Endothelial cell of umbilical vein (primary cell): ENCODE measurements at regions not wholly inside any gene's neighbourhood (a gene's known extent, or its start where the extent isn't known, plus 50 kb on each side); places are given as distances from the start of the nearest gene placed in this dataset.

Source experiments
- POLR2A ChIP-seq: IDR thresholded peaks from 2 replicates; pipeline ENCODE4 v1.6.1; 2012; ENCODE audit warnings: low read depth, mild to moderate bottlenecking, control low read depth, low read length
- TF ChIP-seq, protein P1 (sequence below), 2 donors: IDR thresholded peaks; 1 replicate in 1 of 2; 2 replicates in 1 of 2; pipeline ENCODE4 v1.5.1; 2011; ENCODE audit warnings: low read length in 2 of 2, mild to moderate bottlenecking in 2 of 2, moderate library complexity in 2 of 2, control low read depth in 1 of 2, inconsistent platforms in 1 of 2, low read depth in 1 of 2; ENCODE audit not compliant: insufficient read depth in 1 of 2; ENCODE audit errors: extremely low read depth in 1 of 2

DNA sequence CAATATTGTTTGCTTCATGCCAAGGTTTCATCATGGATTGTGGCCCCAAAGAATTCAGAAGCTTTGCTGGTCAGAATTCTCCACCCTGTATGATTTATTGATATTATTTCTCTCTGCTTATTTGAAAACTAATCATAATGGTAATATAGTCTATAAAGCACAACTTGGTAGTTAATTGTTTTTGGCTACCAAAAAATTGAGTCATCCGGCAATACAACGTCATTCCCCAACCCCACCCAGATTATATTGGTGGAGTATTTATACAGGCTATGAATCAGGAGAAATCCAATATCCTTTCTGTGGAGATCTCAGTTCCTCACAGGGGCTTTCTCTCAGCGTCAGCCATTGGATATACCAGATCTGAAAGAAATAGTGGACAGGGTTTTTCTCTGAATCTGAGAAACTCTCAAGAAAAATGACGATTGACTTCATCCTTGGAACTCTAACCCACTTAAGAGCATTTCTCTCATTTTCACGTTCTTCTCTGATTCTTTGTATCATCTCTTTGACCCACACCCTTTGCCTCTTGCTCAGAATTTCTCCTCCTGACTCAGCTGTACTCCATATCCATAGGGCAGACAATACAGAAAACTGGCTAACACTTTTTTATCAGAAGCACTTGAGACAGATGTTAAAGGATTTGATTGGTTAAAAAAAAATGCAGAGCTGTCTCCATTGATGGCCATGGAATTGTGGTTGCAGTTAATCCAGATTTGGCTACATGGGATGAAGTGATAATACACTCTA lies 1055.8 kb upstream of the CADM2 start:
- no peak for TF ChIP-seq POLR2A
- TF ChIP-seq, protein P1, sequence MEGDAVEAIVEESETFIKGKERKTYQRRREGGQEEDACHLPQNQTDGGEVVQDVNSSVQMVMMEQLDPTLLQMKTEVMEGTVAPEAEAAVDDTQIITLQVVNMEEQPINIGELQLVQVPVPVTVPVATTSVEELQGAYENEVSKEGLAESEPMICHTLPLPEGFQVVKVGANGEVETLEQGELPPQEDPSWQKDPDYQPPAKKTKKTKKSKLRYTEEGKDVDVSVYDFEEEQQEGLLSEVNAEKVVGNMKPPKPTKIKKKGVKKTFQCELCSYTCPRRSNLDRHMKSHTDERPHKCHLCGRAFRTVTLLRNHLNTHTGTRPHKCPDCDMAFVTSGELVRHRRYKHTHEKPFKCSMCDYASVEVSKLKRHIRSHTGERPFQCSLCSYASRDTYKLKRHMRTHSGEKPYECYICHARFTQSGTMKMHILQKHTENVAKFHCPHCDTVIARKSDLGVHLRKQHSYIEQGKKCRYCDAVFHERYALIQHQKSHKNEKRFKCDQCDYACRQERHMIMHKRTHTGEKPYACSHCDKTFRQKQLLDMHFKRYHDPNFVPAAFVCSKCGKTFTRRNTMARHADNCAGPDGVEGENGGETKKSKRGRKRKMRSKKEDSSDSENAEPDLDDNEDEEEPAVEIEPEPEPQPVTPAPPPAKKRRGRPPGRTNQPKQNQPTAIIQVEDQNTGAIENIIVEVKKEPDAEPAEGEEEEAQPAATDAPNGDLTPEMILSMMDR (IDR thresholded peaks at IDR 0.05; ENCODE audit: extremely low read depth in 1 of 2, insufficient read depth in 1 of 2, low read depth in 1 of 2, low read length in 2 of 2): no peak
